ENCODE measurements at regions not wholly inside any gene's neighbourhood (a gene's known extent, or its start where the extent isn't known, plus 50 kb on each side); places are given as distances from the start of the nearest gene placed in this dataset.

DNA sequence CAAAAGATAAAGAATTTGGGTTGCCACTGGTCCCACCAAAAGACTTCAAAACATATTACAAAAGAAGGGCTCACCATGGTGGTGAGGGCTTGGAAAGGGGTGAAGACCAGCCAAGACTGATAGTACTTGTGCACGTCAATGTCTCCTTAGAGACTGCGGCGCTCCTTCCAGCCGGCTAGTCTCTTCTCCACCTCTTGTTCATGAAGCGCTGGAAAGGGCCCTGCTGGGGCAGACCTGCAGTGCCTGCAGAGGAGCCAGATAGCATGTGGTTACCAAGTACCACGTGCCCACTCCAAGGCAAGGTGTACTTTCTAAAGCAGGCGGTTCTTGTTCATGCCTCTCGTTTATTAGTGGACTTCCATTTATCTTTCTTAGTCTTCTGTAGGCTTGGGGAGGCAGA, 92.7 kb upstream of the FAM20A start:
- TF ChIP-seq, protein P1, sequence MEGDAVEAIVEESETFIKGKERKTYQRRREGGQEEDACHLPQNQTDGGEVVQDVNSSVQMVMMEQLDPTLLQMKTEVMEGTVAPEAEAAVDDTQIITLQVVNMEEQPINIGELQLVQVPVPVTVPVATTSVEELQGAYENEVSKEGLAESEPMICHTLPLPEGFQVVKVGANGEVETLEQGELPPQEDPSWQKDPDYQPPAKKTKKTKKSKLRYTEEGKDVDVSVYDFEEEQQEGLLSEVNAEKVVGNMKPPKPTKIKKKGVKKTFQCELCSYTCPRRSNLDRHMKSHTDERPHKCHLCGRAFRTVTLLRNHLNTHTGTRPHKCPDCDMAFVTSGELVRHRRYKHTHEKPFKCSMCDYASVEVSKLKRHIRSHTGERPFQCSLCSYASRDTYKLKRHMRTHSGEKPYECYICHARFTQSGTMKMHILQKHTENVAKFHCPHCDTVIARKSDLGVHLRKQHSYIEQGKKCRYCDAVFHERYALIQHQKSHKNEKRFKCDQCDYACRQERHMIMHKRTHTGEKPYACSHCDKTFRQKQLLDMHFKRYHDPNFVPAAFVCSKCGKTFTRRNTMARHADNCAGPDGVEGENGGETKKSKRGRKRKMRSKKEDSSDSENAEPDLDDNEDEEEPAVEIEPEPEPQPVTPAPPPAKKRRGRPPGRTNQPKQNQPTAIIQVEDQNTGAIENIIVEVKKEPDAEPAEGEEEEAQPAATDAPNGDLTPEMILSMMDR (IDR thresholded peaks at IDR 0.05; ENCODE audit: borderline replicate concordance, extremely low read depth, insufficient read depth): no peak
- no peaks in the 10 kb centered on the region for H3K4me1 ChIP-seq (ENCODE audit: control insufficient read depth in 2 of 3, insufficient read depth in 2 of 3, low read depth in 1 of 3, low read length in 3 of 3)
- FAIRE-seq (no peak), DNase-seq (no peak)
- no peaks in the 10 kb centered on the region for H3K36me3 ChIP-seq (ENCODE audit: control insufficient read depth in 2 of 3, insufficient read depth in 3 of 3, low read length in 3 of 3)
- no peak overlapping the region for H3K4me3 ChIP-seq (ENCODE audit: low read length in 3 of 3)
- H3K9me3 ChIP-seq (ENCODE audit: control insufficient read depth in 2 of 3, insufficient read depth in 1 of 3, low read length in 3 of 3): no peaks in the 10 kb centered on the region
- no peak overlapping the region for H3K9ac ChIP-seq (ENCODE audit: low read length in 3 of 3)
- H3K27me3 ChIP-seq (ENCODE audit: control insufficient read depth, insufficient read depth, low read length): no peaks in the 10 kb centered on the region
- no peak overlapping the region for H3K27ac ChIP-seq (ENCODE audit: low read depth in 2 of 2, low read length in 2 of 2)
- intact Hi-C loops (cut with DNase I): no loop called here

DNA sequence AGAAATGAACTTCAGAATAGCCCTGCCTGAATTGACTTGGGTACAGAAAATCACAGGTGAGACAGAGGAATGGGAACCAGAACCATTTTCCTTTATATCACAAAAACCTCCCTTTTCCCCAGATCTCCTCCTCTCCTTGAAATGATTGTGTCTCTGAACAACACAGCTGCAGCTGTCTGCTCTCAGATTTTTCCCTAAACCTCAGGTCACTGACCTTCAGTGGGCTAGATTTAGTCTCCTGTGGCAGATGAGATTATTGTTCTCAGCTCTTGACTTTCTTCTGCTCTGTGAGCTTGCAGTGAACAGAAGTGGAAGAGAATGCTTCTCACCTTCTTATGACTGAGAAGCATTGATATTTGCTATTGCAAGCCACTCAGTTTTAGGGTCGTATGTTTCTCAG, 92.3 kb upstream of the FAM20A start:
- H3K4me3 ChIP-seq (ENCODE audit: low read length in 3 of 3): no peak overlapping the region
- intact Hi-C loops (cut with DNase I): no loop called here
- no peaks in the 10 kb centered on the region for H3K9me3 ChIP-seq (ENCODE audit: control insufficient read depth in 2 of 3, insufficient read depth in 1 of 3, low read length in 3 of 3)
- no peaks in the 10 kb centered on the region for H3K27me3 ChIP-seq (ENCODE audit: control insufficient read depth, insufficient read depth, low read length)
- no peak overlapping the region for H3K27ac ChIP-seq (ENCODE audit: low read depth in 2 of 2, low read length in 2 of 2)
- no peaks in the 10 kb centered on the region for H3K36me3 ChIP-seq (ENCODE audit: control insufficient read depth in 2 of 3, insufficient read depth in 3 of 3, low read length in 3 of 3)
- H3K9ac ChIP-seq (ENCODE audit: low read length in 3 of 3): no peak overlapping the region
- TF ChIP-seq, protein P1 (IDR thresholded peaks at IDR 0.05; ENCODE audit: borderline replicate concordance, extremely low read depth, insufficient read depth): no peak
- no peak for FAIRE-seq
- DNase-seq: no peak
- no peaks in the 10 kb centered on the region for H3K4me1 ChIP-seq (ENCODE audit: control insufficient read depth in 2 of 3, insufficient read depth in 2 of 3, low read depth in 1 of 3, low read length in 3 of 3)

DNA sequence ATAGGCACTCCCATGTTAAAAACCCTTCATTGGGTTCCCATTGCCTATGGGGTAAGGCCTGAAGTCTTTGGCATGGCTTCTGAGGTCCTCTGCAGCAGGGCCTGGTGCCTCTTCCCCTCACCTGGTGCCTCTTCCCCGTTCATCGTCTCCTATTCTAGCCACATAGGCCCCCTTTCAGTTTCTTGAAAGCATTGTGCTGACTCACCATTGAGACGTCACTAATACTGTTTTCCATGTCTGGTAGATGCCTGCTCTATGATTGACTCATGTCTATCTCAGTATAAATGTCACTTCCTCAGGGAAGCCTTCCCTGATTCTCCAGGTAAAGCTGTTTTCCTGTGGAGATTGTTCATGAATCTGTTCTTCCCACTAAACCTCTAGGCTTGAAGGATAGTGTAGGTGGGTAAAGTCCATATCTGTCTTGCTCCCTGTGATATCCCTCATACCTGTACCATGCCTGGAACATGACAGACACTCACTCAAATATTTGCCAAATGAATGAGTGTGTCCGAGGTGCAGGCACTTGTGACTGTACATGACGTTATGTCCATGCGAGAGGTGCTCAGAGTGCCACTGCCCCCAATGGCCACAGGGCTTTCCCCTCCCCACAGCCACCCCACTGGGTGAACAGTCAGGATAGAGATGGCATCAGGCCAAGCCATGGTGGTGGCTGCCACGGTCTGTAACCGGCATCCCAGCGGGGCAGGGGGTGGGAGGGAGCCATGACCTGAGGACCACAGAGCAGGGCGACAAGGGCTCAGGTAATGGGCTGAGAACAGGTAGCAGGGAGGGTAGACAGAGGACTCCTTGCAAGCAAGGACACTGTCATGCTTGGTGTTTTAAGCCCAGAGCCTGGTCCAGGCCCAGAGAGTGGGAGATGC, 85.2 kb upstream of the FAM20A start:
- H3K27ac ChIP-seq (ENCODE audit: low read depth in 2 of 2, low read length in 2 of 2): no peak overlapping the region
- H3K4me3 ChIP-seq (ENCODE audit: low read length in 3 of 3): no peak overlapping the region
- H3K9ac ChIP-seq (ENCODE audit: low read length in 3 of 3): no peak overlapping the region
- H3K4me1 ChIP-seq (ENCODE audit: control insufficient read depth in 2 of 3, insufficient read depth in 2 of 3, low read depth in 1 of 3, low read length in 3 of 3): no peaks in the 10 kb centered on the region
- H3K36me3 ChIP-seq (ENCODE audit: control insufficient read depth in 2 of 3, insufficient read depth in 3 of 3, low read length in 3 of 3): no peaks in the 10 kb centered on the region
- TF ChIP-seq, protein P1 (IDR thresholded peaks at IDR 0.05; ENCODE audit: borderline replicate concordance, extremely low read depth, insufficient read depth): no peak
- FAIRE-seq: no peak
- peaks cover 0 to 3% (median 0%) of the 10 kb centered on the region in 3 donors for H3K9me3 ChIP-seq (ENCODE audit: control insufficient read depth in 2 of 3, insufficient read depth in 1 of 3, low read length in 3 of 3)
- DNase-seq: no peak
- intact Hi-C loops (cut with DNase I): no loop called here
- H3K27me3 ChIP-seq (ENCODE audit: control insufficient read depth, insufficient read depth, low read length): no peaks in the 10 kb centered on the region

Measured in kidney (tissue), 13 donors.